Astrocyte (in vitro differentiated cells and primary cell): ENCODE measurements at regions not wholly inside any gene's neighbourhood (a gene's known extent, or its start where the extent isn't known, plus 50 kb on each side); places are given as distances from the start of the nearest gene placed in this dataset.

Experiments
- DNase-seq: peaks from one replicate; pipeline ENCODE4 v3.0.0-alpha.2; 2010; ENCODE audit warnings: low read depth
- FAIRE-seq: peaks from 2 replicates; lab custom pipeline; 2011; peaks lifted over from hg19 to GRCh38; lab: Jason Lieb, UNC
- H2AFZ ChIP-seq: 2 replicates; pipeline ENCODE4 v1.6.0; 2012; ENCODE audit warnings: low read depth, low read length, inconsistent platforms
- H3K27ac ChIP-seq: 2 replicates; pipeline ENCODE4 v1.5.1; 2011; ENCODE audit warnings: low read depth, low read length, inconsistent platforms
- H3K27me3 ChIP-seq: 2 replicates; pipeline ENCODE4 v1.6.0; 2011; ENCODE audit warnings: low read length, inconsistent platforms; ENCODE audit not compliant: insufficient read depth
- H3K36me3 ChIP-seq: 2 replicates; pipeline ENCODE4 v1.5.1; 2011; ENCODE audit warnings: low read length, inconsistent platforms; ENCODE audit not compliant: insufficient read depth
- H3K4me1 ChIP-seq: 2 replicates; pipeline ENCODE4 v1.5.1; 2011; ENCODE audit warnings: low read length, inconsistent platforms; ENCODE audit not compliant: insufficient read depth
- H3K4me2 ChIP-seq: 2 replicates; pipeline ENCODE4 v1.6.0; 2012; ENCODE audit warnings: low read length, inconsistent platforms
- H3K4me3 ChIP-seq: 2 replicates; pipeline ENCODE4 v1.5.1; 2011; ENCODE audit warnings: low read depth, mild to moderate bottlenecking, low read length, inconsistent platforms; ENCODE audit not compliant: insufficient read depth
- H3K79me2 ChIP-seq: 2 replicates; pipeline ENCODE4 v1.6.0; 2012; ENCODE audit warnings: mild to moderate bottlenecking, low read length, inconsistent platforms; ENCODE audit not compliant: insufficient read depth
- H3K9ac ChIP-seq: 2 replicates; pipeline ENCODE4 v1.6.0; 2012; ENCODE audit warnings: mild to moderate bottlenecking, low read length, inconsistent platforms
- H3K9me3 ChIP-seq: 2 replicates; pipeline ENCODE4 v1.5.1; 2012; ENCODE audit warnings: low read depth, mild to moderate bottlenecking, low read length, inconsistent platforms; ENCODE audit not compliant: insufficient read depth
- H4K20me1 ChIP-seq: 2 replicates; pipeline ENCODE4 v1.6.0; 2012; ENCODE audit warnings: low read length, inconsistent platforms; ENCODE audit not compliant: insufficient read depth
- H3K27ac Mint-ChIP-seq: one replicate; pipeline ENCODE4 v1.8.0; 2021; ENCODE audit warnings: mild to moderate bottlenecking, mixed read lengths; ENCODE audit not compliant: unreplicated experiment
- H3K27me3 Mint-ChIP-seq: one replicate; pipeline ENCODE4 v1.8.0; 2021; ENCODE audit warnings: low read depth, mixed read lengths; ENCODE audit not compliant: unreplicated experiment
- H3K36me3 Mint-ChIP-seq: one replicate; pipeline ENCODE4 v1.8.0; 2021; ENCODE audit warnings: low read depth, mixed read lengths; ENCODE audit not compliant: unreplicated experiment
- H3K4me1 Mint-ChIP-seq: one replicate; pipeline ENCODE4 v1.8.0; 2021; ENCODE audit warnings: low read depth, mixed read lengths; ENCODE audit not compliant: unreplicated experiment
- H3K4me3 Mint-ChIP-seq: one replicate; pipeline ENCODE4 v1.8.0; 2021; ENCODE audit warnings: mild to moderate bottlenecking, moderate library complexity, mixed read lengths; ENCODE audit not compliant: unreplicated experiment
- H3K9me3 Mint-ChIP-seq: one replicate; pipeline ENCODE4 v1.8.0; 2021; ENCODE audit warnings: mild to moderate bottlenecking, mixed read lengths; ENCODE audit not compliant: unreplicated experiment
- EZH2 ChIP-seq: IDR thresholded peaks from 2 replicates; pipeline ENCODE4 v1.6.1; 2012; ENCODE audit warnings: mild to moderate bottlenecking, low read length, inconsistent platforms; ENCODE audit not compliant: insufficient read depth
- TF ChIP-seq, protein P1 (sequence below): IDR thresholded peaks from 2 replicates; pipeline ENCODE4 v1.5.1; 2011; ENCODE audit warnings: low read depth, mild to moderate bottlenecking, inconsistent platforms, low read length, moderate library complexity; ENCODE audit not compliant: insufficient read depth

GRCh38 chr5:63837437-63837836 is 124.8 kb downstream of the HTR1A start:
- no peak for TF ChIP-seq EZH2
- TF ChIP-seq, protein P1, sequence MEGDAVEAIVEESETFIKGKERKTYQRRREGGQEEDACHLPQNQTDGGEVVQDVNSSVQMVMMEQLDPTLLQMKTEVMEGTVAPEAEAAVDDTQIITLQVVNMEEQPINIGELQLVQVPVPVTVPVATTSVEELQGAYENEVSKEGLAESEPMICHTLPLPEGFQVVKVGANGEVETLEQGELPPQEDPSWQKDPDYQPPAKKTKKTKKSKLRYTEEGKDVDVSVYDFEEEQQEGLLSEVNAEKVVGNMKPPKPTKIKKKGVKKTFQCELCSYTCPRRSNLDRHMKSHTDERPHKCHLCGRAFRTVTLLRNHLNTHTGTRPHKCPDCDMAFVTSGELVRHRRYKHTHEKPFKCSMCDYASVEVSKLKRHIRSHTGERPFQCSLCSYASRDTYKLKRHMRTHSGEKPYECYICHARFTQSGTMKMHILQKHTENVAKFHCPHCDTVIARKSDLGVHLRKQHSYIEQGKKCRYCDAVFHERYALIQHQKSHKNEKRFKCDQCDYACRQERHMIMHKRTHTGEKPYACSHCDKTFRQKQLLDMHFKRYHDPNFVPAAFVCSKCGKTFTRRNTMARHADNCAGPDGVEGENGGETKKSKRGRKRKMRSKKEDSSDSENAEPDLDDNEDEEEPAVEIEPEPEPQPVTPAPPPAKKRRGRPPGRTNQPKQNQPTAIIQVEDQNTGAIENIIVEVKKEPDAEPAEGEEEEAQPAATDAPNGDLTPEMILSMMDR = no peak
- Histone ChIP-seq H3K36me3 (no peaks in the 10 kb centered on the region), H3K4me2 (no peak overlapping the region), H2AFZ (no peak overlapping the region), H4K20me1 (no peaks in the 10 kb centered on the region), H3K4me3 (no peak overlapping the region), H3K4me1 (no peaks in the 10 kb centered on the region), H3K9me3 (no peaks in the 10 kb centered on the region), H3K27me3 (no peaks in the 10 kb centered on the region), H3K9ac (no peak overlapping the region), H3K27ac (no peak overlapping the region), H3K79me2 (no peaks in the 10 kb centered on the region)
- Mint-ChIP-seq H3K9me3 (no peaks in the 10 kb centered on the region), H3K4me3 (no peak overlapping the region), H3K36me3 (no peaks in the 10 kb centered on the region), H3K27ac (no peak overlapping the region), H3K4me1 (no peaks in the 10 kb centered on the region), H3K27me3 (no peaks in the 10 kb centered on the region)
- DNase-seq (no peak), FAIRE-seq (no peak)

GRCh38 chr5:63831381-63831780 is 130.9 kb downstream of the HTR1A start:
- DNase-seq (no peak), FAIRE-seq (no peak)
- no peaks in the 10 kb centered on the region for H3K36me3 ChIP-seq
- Mint-ChIP-seq H3K4me1 (no peaks in the 10 kb centered on the region), H3K4me3 (no peak overlapping the region), H3K27me3 (no peaks in the 10 kb centered on the region), H3K36me3 (no peaks in the 10 kb centered on the region), H3K9me3 (no peaks in the 10 kb centered on the region), H3K27ac (no peak overlapping the region)
- H3K27ac ChIP-seq = no peak overlapping the region
- no peak overlapping the region for H2AFZ ChIP-seq
- H3K79me2 ChIP-seq = no peaks in the 10 kb centered on the region
- H3K4me3 ChIP-seq = no peak overlapping the region
- H3K9ac ChIP-seq = no peak overlapping the region
- TF ChIP-seq, protein P1 = no peak
- no peak for TF ChIP-seq EZH2
- H3K27me3 ChIP-seq = no peaks in the 10 kb centered on the region
- H3K9me3 ChIP-seq = no peaks in the 10 kb centered on the region
- H4K20me1 ChIP-seq = no peaks in the 10 kb centered on the region
- no peak overlapping the region for H3K4me2 ChIP-seq
- no peaks in the 10 kb centered on the region for H3K4me1 ChIP-seq

- no peak for FAIRE-seq
- Mint-ChIP-seq H3K27me3 (no peaks in the 10 kb centered on the region), H3K27ac (no peak overlapping the region)
These were observed 136.3 kb downstream of the HTR1A start for GRCh38 chr5:63825984-63826383.

More at GRCh38 chr5:63825984-63826383, 136.3 kb downstream of the HTR1A start:
- Histone ChIP-seq H3K9ac (no peak overlapping the region), H3K4me3 (no peak overlapping the region), H3K27me3 (no peaks in the 10 kb centered on the region), H3K4me2 (no peak overlapping the region), H3K9me3 (no peaks in the 10 kb centered on the region), H4K20me1 (no peaks in the 10 kb centered on the region), H3K27ac (no peak overlapping the region), H3K79me2 (no peaks in the 10 kb centered on the region), H2AFZ (no peak overlapping the region), H3K36me3 (no peaks in the 10 kb centered on the region), H3K4me1 (no peaks in the 10 kb centered on the region)
- Mint-ChIP-seq H3K4me1 (no peaks in the 10 kb centered on the region), H3K4me3 (no peak overlapping the region), H3K36me3 (no peaks in the 10 kb centered on the region), H3K9me3 (no peaks in the 10 kb centered on the region)
- no peak for TF ChIP-seq EZH2
- TF ChIP-seq, protein P1 = no peak
- no peak for DNase-seq
